Fibroblast of skin of left quadriceps (primary cell): ENCODE measurements at regions not wholly inside any gene's neighbourhood (a gene's known extent, or its start where the extent isn't known, plus 50 kb on each side); places are given as distances from the start of the nearest gene placed in this dataset.

Experiments used
- DNase-seq, 2 experiments: peaks; one replicate each; pipeline ENCODE4 v3.0.0-alpha.2; 2013; ENCODE audit warnings: low read depth in 2 of 2

- DNase-seq: no peak
Measured at GRCh38 chr22:27560781-27561180, 240.8 kb downstream of the MN1 start.

- DNase-seq: no peak
Measured at GRCh38 chr22:27561286-27561904, 240.2 kb downstream of the MN1 start.

- DNase-seq: no peak
Measured at GRCh38 chr22:27564806-27565205, 236.8 kb downstream of the MN1 start.

- DNase-seq: no peak
Measured at GRCh38 chr22:27566602-27567001, 235.0 kb downstream of the MN1 start.

GRCh38 chr22:27568265-27568664, 233.3 kb downstream of the MN1 start:
- no peak for DNase-seq

GRCh38 chr22:27571463-27572277, 229.9 kb downstream of the MN1 start:
- DNase-seq: no peak

GRCh38 chr22:27572278-27572666, 229.3 kb downstream of the MN1 start:
- no peak for DNase-seq

GRCh38 chr22:27573280-27574001, 228.1 kb downstream of the MN1 start:
- DNase-seq: no peak

- DNase-seq: no peak
Measured at GRCh38 chr22:27574002-27574366, 227.6 kb downstream of the MN1 start.

- no peak for DNase-seq
Measured at GRCh38 chr22:27574651-27575050, 226.9 kb downstream of the MN1 start.

GRCh38 chr22:27575348-27575747, 226.2 kb downstream of the MN1 start:
- DNase-seq: no peak

- DNase-seq: no peak
Measured at GRCh38 chr22:27576413-27576812, 225.1 kb downstream of the MN1 start.

GRCh38 chr22:27576815-27577573, 224.6 kb downstream of the MN1 start:
- peak; percentile 88 to 90 for DNase-seq

- no peak for DNase-seq
Measured at GRCh38 chr22:27577574-27577969, 224.0 kb downstream of the MN1 start.

GRCh38 chr22:27578937-27579617, 222.5 kb downstream of the MN1 start:
- DNase-seq: peak; percentile 36

GRCh38 chr22:27580311-27580897, 221.2 kb downstream of the MN1 start:
- DNase-seq: no peak

GRCh38 chr22:27581236-27581635, 220.3 kb downstream of the MN1 start:
- no peak for DNase-seq

GRCh38 chr22:27581688-27582087, 219.9 kb downstream of the MN1 start:
- peak; percentile 37 to 48 for DNase-seq

- DNase-seq: no peak
Measured at GRCh38 chr22:27583856-27584255, 217.7 kb downstream of the MN1 start.

- no peak for DNase-seq
Measured at GRCh38 chr22:27585141-27585540, 216.4 kb downstream of the MN1 start.

GRCh38 chr22:27588268-27588667, 213.3 kb downstream of the MN1 start:
- no peak for DNase-seq
